ENCODE measurements at regions not wholly inside any gene's neighbourhood (a gene's known extent, or its start where the extent isn't known, plus 50 kb on each side); places are given as distances from the start of the nearest gene placed in this dataset.

- no peak for TF ChIP-seq FOXK2 (IDR thresholded peaks at IDR 0.05)
- TF ChIP-seq SP1 (IDR thresholded peaks at IDR 0.05) = no peak
- no peak for TF ChIP-seq FOXM1 (IDR thresholded peaks at IDR 0.05; ENCODE audit: borderline replicate concordance)
- no peak for TF ChIP-seq BHLHE40 (IDR thresholded peaks at IDR 0.05; ENCODE audit: borderline replicate concordance)
- TF ChIP-seq ELF4 (IDR thresholded peaks at IDR 0.05) = no peak
These were observed 221.3 kb upstream of the DGKB start for GRCh38 chr7:15123901-15124300.

All from HEK293T (cell line).